ENCODE measurements at regions not wholly inside any gene's neighbourhood (a gene's known extent, or its start where the extent isn't known, plus 50 kb on each side); places are given as distances from the start of the nearest gene placed in this dataset.
A peak's percentile ranks its signal among the peaks of the same experiment; 100 is the strongest.

DNA sequence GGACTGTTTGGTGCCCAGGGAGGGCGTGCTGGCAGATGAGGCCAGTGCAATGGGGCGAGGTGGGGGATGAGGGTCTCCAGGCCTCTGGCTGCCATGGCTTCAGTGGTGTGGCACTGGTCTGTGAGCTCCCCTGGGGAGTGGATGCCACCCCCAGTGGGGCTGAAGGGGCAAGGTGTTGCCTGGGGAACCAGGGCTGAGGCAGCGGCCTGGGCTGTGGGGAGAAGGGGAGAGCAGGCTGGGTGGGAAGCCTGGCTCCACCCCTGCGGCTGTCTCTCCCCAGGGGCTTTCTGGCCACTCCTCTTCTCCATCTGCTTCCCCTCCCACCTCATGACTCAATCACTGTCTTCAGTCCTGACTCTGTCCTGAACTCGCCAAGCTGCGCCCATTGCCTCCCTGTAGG, 88.4 kb upstream of the TLE3 start:
- H4K8ac ChIP-seq (ENCODE audit: extremely low read depth, insufficient read depth, low read length) = no peak overlapping the region
- no peak overlapping the region for H2BK120ac ChIP-seq (replicated peaks; ENCODE audit: low read depth, low read length)
- 87% methylated on average over 6 of the region's 6 CpGs; no CpG with 5 or more reads in 1 of the 2 experiments for WGBS, 2 experiments (ENCODE audit: extremely low coverage in 1 of 2, insufficient coverage in 1 of 2, insufficient read length in 1 of 2, insufficient replicate concordance in 2 of 2, low coverage in 1 of 2, low lambda C conversion rate in 2 of 2, missing lambda C conversion rate in 1 of 2)
- H3K79me2 ChIP-seq (ENCODE audit: control insufficient read depth in 1 of 2, insufficient read depth in 2 of 2, low read length in 2 of 2) = no peaks in the 10 kb centered on the region
- TF ChIP-seq MAFK (IDR thresholded peaks at IDR 0.05; ENCODE audit: low read depth, low read length) (no peak), BCL11A (IDR thresholded peaks at IDR 0.05; ENCODE audit: low read depth in 2 of 2, low read length in 2 of 2) (no peak), SRF (IDR thresholded peaks at IDR 0.05; ENCODE audit: low read depth, low read length) (no peak), RFX5 (IDR thresholded peaks at IDR 0.05; ENCODE audit: borderline replicate concordance, low read depth, low read length) (no peak), JUN (IDR thresholded peaks at IDR 0.05; ENCODE audit: low read depth, low read length) (no peak), BRCA1 (IDR thresholded peaks at IDR 0.05; ENCODE audit: low read depth, low read length) (no peak), SP1 (IDR thresholded peaks at IDR 0.05; ENCODE audit: low read depth, low read length) (no peak), RNF2 (IDR thresholded peaks at IDR 0.05; ENCODE audit: borderline replicate concordance, low read depth, low read length, missing control alignments, poor library complexity, severe bottlenecking) (no peak), CTBP2 (IDR thresholded peaks at IDR 0.05; ENCODE audit: borderline replicate concordance, insufficient read depth, insufficient read length, low read length) (no peak), SUZ12 (IDR thresholded peaks at IDR 0.05; ENCODE audit: low read length) (no peak), GTF2F1 (IDR thresholded peaks at IDR 0.05; ENCODE audit: borderline replicate concordance, low read depth, low read length) (no peak), SP4 (IDR thresholded peaks at IDR 0.05; ENCODE audit: low read length) (no peak)
- TF ChIP-seq, protein P1, sequence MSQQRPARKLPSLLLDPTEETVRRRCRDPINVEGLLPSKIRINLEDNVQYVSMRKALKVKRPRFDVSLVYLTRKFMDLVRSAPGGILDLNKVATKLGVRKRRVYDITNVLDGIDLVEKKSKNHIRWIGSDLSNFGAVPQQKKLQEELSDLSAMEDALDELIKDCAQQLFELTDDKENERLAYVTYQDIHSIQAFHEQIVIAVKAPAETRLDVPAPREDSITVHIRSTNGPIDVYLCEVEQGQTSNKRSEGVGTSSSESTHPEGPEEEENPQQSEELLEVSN (IDR thresholded peaks at IDR 0.05) = no peak
- no peaks in the 10 kb centered on the region for H3K36me3 ChIP-seq (ENCODE audit: control insufficient read depth in 2 of 4, insufficient read depth in 4 of 4, low read length in 3 of 4)
- no peak overlapping the region for H3K9ac ChIP-seq (replicated peaks in 1 of 4; ENCODE audit: extremely low read depth in 1 of 4, low read depth in 3 of 4, low read length in 3 of 4)
- no peak overlapping the region for H3K18ac ChIP-seq (ENCODE audit: extremely low read depth, low read length)
- H2BK20ac ChIP-seq (ENCODE audit: low read length) = no peak overlapping the region
- H3K23me2 ChIP-seq (ENCODE audit: low read depth, low read length) = no peaks in the 10 kb centered on the region
- H4K5ac ChIP-seq (ENCODE audit: insufficient read length, low read depth, low read length) = no peak overlapping the region
- no peaks in the 10 kb centered on the region for H3K9me3 ChIP-seq (ENCODE audit: insufficient read depth in 2 of 2, low read depth in 1 of 2, low read length in 1 of 2)
- H3K4ac ChIP-seq (replicated peaks; ENCODE audit: insufficient read length, low read depth, low read length) = no peak overlapping the region
- peaks cover 0 to 2% (median 0%) of the 10 kb centered on the region in 4 experiments; a peak in 2 of 7 replicates for H3K4me1 ChIP-seq (replicated peaks in 1 of 4; ENCODE audit: control insufficient read depth in 3 of 4, insufficient read depth in 4 of 4, low read length in 3 of 4)
- no peak overlapping the region for H3K23ac ChIP-seq (ENCODE audit: insufficient read length)
- no peak overlapping the region for H2AK5ac ChIP-seq (ENCODE audit: low read depth, low read length)
- no peak overlapping the region for H4K91ac ChIP-seq (replicated peaks; ENCODE audit: insufficient read length, low read length)
- H3K4me3 ChIP-seq (ENCODE audit: extremely low read depth in 1 of 4, insufficient read depth in 2 of 4, low read depth in 3 of 4, low read length in 4 of 4) = no peak overlapping the region
- ChIA-PET CTCF (ENCODE audit: partially characterized antibody) (interaction anchor here (1.2 to 1.5 kb wide), 3 partner anchors 10 to 64 kb away, joined by 3 to 4 read pairs (median 3); no protein-coding TSS in a partner anchor), POLR2A (ENCODE audit: partially characterized antibody) (no interaction called here)
- no peak overlapping the region for H3K4me2 ChIP-seq (ENCODE audit: insufficient read depth in 1 of 2, low read depth in 2 of 2, low read length in 2 of 2)
- DNase-seq (ENCODE audit: low read depth in 1 of 2, low spot score in 2 of 2) = no peak
- 0 out of 2 replicates have a peak overlapping the region, but pooled peaks have one; percentile 27 for H2BK12ac ChIP-seq (ENCODE audit: low read depth, low read length)
- no peaks in the 10 kb centered on the region for H3K79me1 ChIP-seq (ENCODE audit: low read depth, low read length)
- no peak overlapping the region for H2BK5ac ChIP-seq (ENCODE audit: low read depth, low read length)
- no peaks in the 10 kb centered on the region for H3K27me3 ChIP-seq (replicated peaks in 1 of 4; ENCODE audit: control insufficient read depth in 3 of 4, extremely low read depth in 1 of 4, insufficient read depth in 3 of 4, low read length in 3 of 4)
- H4K20me1 ChIP-seq (replicated peaks in 1 of 2; ENCODE audit: control insufficient read depth in 1 of 2, insufficient read depth in 2 of 2, low read length in 2 of 2) = no peaks in the 10 kb centered on the region
- H3K56ac ChIP-seq (replicated peaks; ENCODE audit: insufficient read length, low read depth, low read length) = no peak overlapping the region
- H3K27ac ChIP-seq (ENCODE audit: low read depth, low read length) = no peak overlapping the region
- H2BK15ac ChIP-seq (ENCODE audit: low read length) = peak overlapping the region; percentile 61; the same call in 1 of the 2 replicates
- H2AFZ ChIP-seq (ENCODE audit: low read length) = no peak overlapping the region
- no peak for FAIRE-seq
- H3K14ac ChIP-seq (ENCODE audit: insufficient read length) = no peak overlapping the region

Measured in H1 (cell line).